ENCODE measurements at regions not wholly inside any gene's neighbourhood (a gene's known extent, or its start where the extent isn't known, plus 50 kb on each side); places are given as distances from the start of the nearest gene placed in this dataset.
A peak's percentile ranks its signal among the peaks of the same experiment; 100 is the strongest.

- Mint-ChIP-seq H3K9me3 (ENCODE audit: unreplicated experiment) (no peaks in the 10 kb centered on the region), H3K36me3 (ENCODE audit: low read depth, unreplicated experiment) (no peaks in the 10 kb centered on the region), H3K4me1 (ENCODE audit: unreplicated experiment) (peaks cover 7% of the 10 kb centered on the region), H3K4me3 (ENCODE audit: unreplicated experiment) (no peak overlapping the region), H3K27me3 (ENCODE audit: unreplicated experiment) (no peaks in the 10 kb centered on the region), H3K27ac (ENCODE audit: unreplicated experiment) (no peak overlapping the region)
- no peak for DNase-seq (ENCODE audit: low spot score)
- no peak for TF ChIP-seq CTCF (IDR thresholded peaks at IDR 0.05; ENCODE audit: unreplicated experiment)
Observed at GRCh38 chrX:84611843-84612636, 109.8 kb upstream of the HDX start.

GRCh38 chrX:84634201-84634782 lies 132.0 kb upstream of the HDX start:
- H3K27ac Mint-ChIP-seq (ENCODE audit: unreplicated experiment), result peak overlapping the region; percentile 85
- no peaks in the 10 kb centered on the region for H3K9me3 Mint-ChIP-seq (ENCODE audit: unreplicated experiment)
- no peak overlapping the region for H3K4me3 Mint-ChIP-seq (ENCODE audit: unreplicated experiment)
- H3K36me3 Mint-ChIP-seq (ENCODE audit: low read depth, unreplicated experiment), result no peaks in the 10 kb centered on the region
- H3K27me3 Mint-ChIP-seq (ENCODE audit: unreplicated experiment), result peaks cover 2% of the 10 kb centered on the region
- TF ChIP-seq CTCF (IDR thresholded peaks at IDR 0.05; ENCODE audit: unreplicated experiment), result no peak
- no peak for DNase-seq (ENCODE audit: low spot score)
- peaks cover 9% of the 10 kb centered on the region for H3K4me1 Mint-ChIP-seq (ENCODE audit: unreplicated experiment)

GRCh38 chrX:84666086-84666485 lies 163.8 kb upstream of the HDX start:
- Mint-ChIP-seq H3K4me1 (ENCODE audit: unreplicated experiment) (no peaks in the 10 kb centered on the region), H3K36me3 (ENCODE audit: low read depth, unreplicated experiment) (no peaks in the 10 kb centered on the region), H3K27ac (ENCODE audit: unreplicated experiment) (no peak overlapping the region), H3K4me3 (ENCODE audit: unreplicated experiment) (no peak overlapping the region), H3K9me3 (ENCODE audit: unreplicated experiment) (no peaks in the 10 kb centered on the region), H3K27me3 (ENCODE audit: unreplicated experiment) (no peaks in the 10 kb centered on the region)
- TF ChIP-seq CTCF (IDR thresholded peaks at IDR 0.05; ENCODE audit: unreplicated experiment), result no peak
- DNase-seq (ENCODE audit: low spot score), result no peak

GRCh38 chrX:84690228-84690627 lies 188.0 kb upstream of the HDX start:
- no peak for DNase-seq (ENCODE audit: low spot score)
- no peak for TF ChIP-seq CTCF (IDR thresholded peaks at IDR 0.05; ENCODE audit: unreplicated experiment)
- Mint-ChIP-seq H3K36me3 (ENCODE audit: low read depth, unreplicated experiment) (no peaks in the 10 kb centered on the region), H3K9me3 (ENCODE audit: unreplicated experiment) (no peaks in the 10 kb centered on the region), H3K4me3 (ENCODE audit: unreplicated experiment) (no peak overlapping the region), H3K27ac (ENCODE audit: unreplicated experiment) (no peak overlapping the region), H3K4me1 (ENCODE audit: unreplicated experiment) (peaks cover 4% of the 10 kb centered on the region), H3K27me3 (ENCODE audit: unreplicated experiment) (no peaks in the 10 kb centered on the region)

GRCh38 chrX:84709987-84710386 lies 207.7 kb upstream of the HDX start:
- no peak for DNase-seq (ENCODE audit: low spot score)
- H3K36me3 Mint-ChIP-seq (ENCODE audit: low read depth, unreplicated experiment), result no peaks in the 10 kb centered on the region
- TF ChIP-seq CTCF (IDR thresholded peaks at IDR 0.05; ENCODE audit: unreplicated experiment), result no peak
- no peak overlapping the region for H3K4me3 Mint-ChIP-seq (ENCODE audit: unreplicated experiment)
- peaks cover 2% of the 10 kb centered on the region for H3K27me3 Mint-ChIP-seq (ENCODE audit: unreplicated experiment)
- no peaks in the 10 kb centered on the region for H3K4me1 Mint-ChIP-seq (ENCODE audit: unreplicated experiment)
- H3K9me3 Mint-ChIP-seq (ENCODE audit: unreplicated experiment), result no peaks in the 10 kb centered on the region
- no peak overlapping the region for H3K27ac Mint-ChIP-seq (ENCODE audit: unreplicated experiment)

Data from endothelial cell (in vitro differentiated cells).